ENCODE measurements at regions not wholly inside any gene's neighbourhood (a gene's known extent, or its start where the extent isn't known, plus 50 kb on each side); places are given as distances from the start of the nearest gene placed in this dataset.

- peaks cover 8% of the 10 kb centered on the region for H3K27me3 ChIP-seq (ENCODE audit: low read depth, low read length)
- H3K9me3 ChIP-seq (ENCODE audit: insufficient read depth, low read length): no peaks in the 10 kb centered on the region
- no peaks in the 10 kb centered on the region for H3K79me2 ChIP-seq (ENCODE audit: low read length)
- no peaks in the 10 kb centered on the region for H3K36me3 ChIP-seq (replicated peaks; ENCODE audit: low read depth, low read length)
- no peak overlapping the region for H3K9ac ChIP-seq (ENCODE audit: low read length)
- H4K20me1 ChIP-seq (ENCODE audit: insufficient read depth, low read length): no peaks in the 10 kb centered on the region
- H3K4me1 ChIP-seq (ENCODE audit: low read length): peaks cover 4% of the 10 kb centered on the region
- no peak overlapping the region for H3K4me2 ChIP-seq (ENCODE audit: low read length)
- no peak for TF ChIP-seq EZH2phosphoT487 (IDR thresholded peaks at IDR 0.05; ENCODE audit: low read depth)
- no peak for TF ChIP-seq CTCF (IDR thresholded peaks at IDR 0.05; ENCODE audit: low read depth, low read length)
- no peak overlapping the region for H2AFZ ChIP-seq (ENCODE audit: low read depth, low read length)
- H3K27ac ChIP-seq (ENCODE audit: low read length): no peak overlapping the region
- H3K4me3 ChIP-seq (ENCODE audit: low read length): no peak overlapping the region
Measured at GRCh38 chr3:56874269-56874668, 72.5 kb upstream of the ARHGEF3 start.

- no peak overlapping the region for H3K4me2 ChIP-seq (ENCODE audit: low read length)
- TF ChIP-seq EZH2phosphoT487 (IDR thresholded peaks at IDR 0.05; ENCODE audit: low read depth) (no peak), CTCF (IDR thresholded peaks at IDR 0.05; ENCODE audit: low read depth, low read length) (no peak)
- no peaks in the 10 kb centered on the region for H3K9me3 ChIP-seq (ENCODE audit: insufficient read depth, low read length)
- H4K20me1 ChIP-seq (ENCODE audit: insufficient read depth, low read length): no peaks in the 10 kb centered on the region
- H3K27ac ChIP-seq (ENCODE audit: low read length): no peak overlapping the region
- H3K27me3 ChIP-seq (ENCODE audit: low read depth, low read length): peaks cover 21% of the 10 kb centered on the region
- no peaks in the 10 kb centered on the region for H3K79me2 ChIP-seq (ENCODE audit: low read length)
- no peaks in the 10 kb centered on the region for H3K36me3 ChIP-seq (replicated peaks; ENCODE audit: low read depth, low read length)
- H2AFZ ChIP-seq (ENCODE audit: low read depth, low read length): no peak overlapping the region
- no peak overlapping the region for H3K9ac ChIP-seq (ENCODE audit: low read length)
- H3K4me3 ChIP-seq (ENCODE audit: low read length): no peak overlapping the region
- H3K4me1 ChIP-seq (ENCODE audit: low read length): peaks cover 12% of the 10 kb centered on the region
Measured at GRCh38 chr3:56870436-56870835, 68.7 kb upstream of the ARHGEF3 start.

- Histone ChIP-seq H3K4me3 (ENCODE audit: low read length) (peak overlapping the region; percentile 36; the same call in 1 of the 2 replicates), H3K27ac (ENCODE audit: low read length) (no peak overlapping the region), H4K20me1 (ENCODE audit: insufficient read depth, low read length) (no peaks in the 10 kb centered on the region), H3K36me3 (replicated peaks; ENCODE audit: low read depth, low read length) (no peaks in the 10 kb centered on the region), H3K4me1 (ENCODE audit: low read length) (peaks cover 14% of the 10 kb centered on the region), H3K9me3 (ENCODE audit: insufficient read depth, low read length) (no peaks in the 10 kb centered on the region), H2AFZ (ENCODE audit: low read depth, low read length) (no peak overlapping the region), H3K79me2 (ENCODE audit: low read length) (no peaks in the 10 kb centered on the region), H3K9ac (ENCODE audit: low read length) (no peak overlapping the region), H3K27me3 (ENCODE audit: low read depth, low read length) (peaks cover 21% of the 10 kb centered on the region), H3K4me2 (ENCODE audit: low read length) (peak overlapping the region; percentile 55)
- TF ChIP-seq CTCF (IDR thresholded peaks at IDR 0.05; ENCODE audit: low read depth, low read length) (no peak), EZH2phosphoT487 (IDR thresholded peaks at IDR 0.05; ENCODE audit: low read depth) (no peak)
Measured at GRCh38 chr3:56869157-56869889, 67.6 kb upstream of the ARHGEF3 start.

- no peak overlapping the region for H3K27ac ChIP-seq (ENCODE audit: low read length)
- peaks cover 26% of the 10 kb centered on the region for H3K27me3 ChIP-seq (ENCODE audit: low read depth, low read length)
- H3K9me3 ChIP-seq (ENCODE audit: insufficient read depth, low read length): no peaks in the 10 kb centered on the region
- no peak for TF ChIP-seq CTCF (IDR thresholded peaks at IDR 0.05; ENCODE audit: low read depth, low read length)
- TF ChIP-seq EZH2phosphoT487 (IDR thresholded peaks at IDR 0.05; ENCODE audit: low read depth): no peak
- H2AFZ ChIP-seq (ENCODE audit: low read depth, low read length): no peak overlapping the region
- peak overlapping the region; percentile 55 for H3K4me2 ChIP-seq (ENCODE audit: low read length)
- H3K36me3 ChIP-seq (replicated peaks; ENCODE audit: low read depth, low read length): peaks cover 4% of the 10 kb centered on the region
- no peaks in the 10 kb centered on the region for H3K79me2 ChIP-seq (ENCODE audit: low read length)
- H3K4me3 ChIP-seq (ENCODE audit: low read length): peak overlapping the region; percentile 36; the same call in 1 of the 2 replicates
- peaks cover 20% of the 10 kb centered on the region for H3K4me1 ChIP-seq (ENCODE audit: low read length)
- H4K20me1 ChIP-seq (ENCODE audit: insufficient read depth, low read length): no peaks in the 10 kb centered on the region
- H3K9ac ChIP-seq (ENCODE audit: low read length): no peak overlapping the region
Measured at GRCh38 chr3:56868706-56869105, 67.0 kb upstream of the ARHGEF3 start.
